Neural progenitor cell (in vitro differentiated cells): ENCODE measurements at regions not wholly inside any gene's neighbourhood (a gene's known extent, or its start where the extent isn't known, plus 50 kb on each side); places are given as distances from the start of the nearest gene placed in this dataset.

Experiments used
- DNase-seq: peaks from one replicate; pipeline ENCODE4 v3.0.0-alpha.2; 2016; ENCODE audit warnings: low spot score
- H2AFZ ChIP-seq: fragments of 200-600 bp; sonication (generic); replicated peaks from 2 replicates; pipeline ENCODE4 v1.6.1; 2016; ENCODE audit warnings: antibody characterized with exemption
- H3F3A ChIP-seq: fragments of 200-600 bp; sonication (generic); 2 replicates; pipeline ENCODE4 v1.6.1; 2016; ENCODE audit warnings: antibody characterized with exemption, low read depth
- H3K27ac ChIP-seq: fragments of 200-600 bp; sonication (generic); 2 replicates; pipeline ENCODE4 v1.5.1; 2016; ENCODE audit warnings: mild to moderate bottlenecking
- H3K27me3 ChIP-seq: fragments of 200-600 bp; sonication (generic); 2 replicates; pipeline ENCODE4 v1.6.1; 2016; ENCODE audit warnings: mild to moderate bottlenecking, moderate library complexity
- H3K36me3 ChIP-seq: fragments of 200-600 bp; sonication (generic); 2 replicates; pipeline ENCODE4 v1.5.1; 2016
- H3K4me1 ChIP-seq: fragments of 200-600 bp; sonication (generic); 2 replicates; pipeline ENCODE4 v1.6.1; 2016; ENCODE audit warnings: mixed run types
- H3K4me2 ChIP-seq: fragments of 200-600 bp; sonication (generic); 2 replicates; pipeline ENCODE4 v1.6.1; 2016
- H3K4me3 ChIP-seq: fragments of 200-600 bp; sonication (generic); 2 replicates; pipeline ENCODE4 v1.5.1; 2016
- H3K79me2 ChIP-seq: fragments of 200-600 bp; sonication (generic); 2 replicates; pipeline ENCODE4 v1.6.1; 2016; ENCODE audit warnings: low read depth
- H3K9ac ChIP-seq: fragments of 200-600 bp; sonication (generic); 2 replicates; pipeline ENCODE4 v1.6.1; 2016
- H3K9me3 ChIP-seq: fragments of 200-600 bp; sonication (generic); 2 replicates; pipeline ENCODE4 v1.5.1; 2016; ENCODE audit warnings: low read depth
- H4K20me1 ChIP-seq: fragments of 200-600 bp; sonication (generic); 2 replicates; pipeline ENCODE4 v1.6.1; 2016; ENCODE audit warnings: low read depth
- H3K27ac Mint-ChIP-seq: 3 replicates; pipeline ENCODE4 v1.8.0; 2021; ENCODE audit warnings: mixed read lengths
- H3K27me3 Mint-ChIP-seq: 2 replicates; pipeline ENCODE4 v1.8.0; 2022; ENCODE audit warnings: low read depth, mild to moderate bottlenecking, inconsistent platforms, moderate library complexity, mixed read lengths; ENCODE audit not compliant: insufficient read depth
- H3K36me3 Mint-ChIP-seq: 3 replicates; pipeline ENCODE4 v1.8.0; 2021; ENCODE audit warnings: mixed read lengths
- H3K4me1 Mint-ChIP-seq: 3 replicates; pipeline ENCODE4 v1.8.0; 2021; ENCODE audit warnings: mixed read lengths
- H3K4me3 Mint-ChIP-seq: 3 replicates; pipeline ENCODE4 v1.8.0; 2021; ENCODE audit warnings: mild to moderate bottlenecking, moderate library complexity, mixed read lengths
- H3K9me3 Mint-ChIP-seq: 3 replicates; pipeline ENCODE4 v1.8.0; 2020; ENCODE audit warnings: mixed read lengths
- EZH2 ChIP-seq: fragments of 200-600 bp; sonication (generic); IDR thresholded peaks from 2 replicates; pipeline ENCODE4 v1.6.1; 2017; ENCODE audit warnings: antibody characterized with exemption, mild to moderate bottlenecking, moderate library complexity
- EZH2phosphoT487 ChIP-seq: fragments of 200-600 bp; sonication (generic); IDR thresholded peaks from 2 replicates; pipeline ENCODE4 v1.6.1; 2017; ENCODE audit warnings: antibody characterized with exemption
- TF ChIP-seq, protein P1 (sequence below): fragments of 200-600 bp; sonication (generic); IDR thresholded peaks from 2 replicates; pipeline ENCODE4 v1.5.1; 2017; ENCODE audit warnings: antibody characterized with exemption, mild to moderate bottlenecking

DNA sequence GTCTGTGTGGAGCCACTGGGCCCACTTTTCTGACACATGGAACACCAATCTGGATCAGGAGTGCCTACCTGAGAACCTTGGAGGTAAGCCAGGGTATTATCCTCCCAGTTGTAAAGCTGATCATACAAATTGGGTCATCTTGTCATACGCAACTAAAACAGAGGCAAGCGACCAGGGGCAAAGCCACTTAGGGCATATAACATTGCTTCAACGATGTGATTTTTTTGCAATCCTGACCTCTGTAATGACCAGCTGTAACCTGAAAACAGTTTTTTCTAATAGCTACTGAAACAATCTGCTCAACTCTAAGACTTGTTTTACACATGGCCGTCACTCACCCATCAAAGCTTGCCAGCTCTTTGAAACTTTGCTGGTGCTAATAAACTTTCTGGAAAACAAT lies 261.5 kb upstream of the AGTR2 start:
- Histone ChIP-seq H3K27ac (no peak overlapping the region), H2AFZ (no peak overlapping the region), H3K9ac (no peak overlapping the region), H3K27me3 (no peaks in the 10 kb centered on the region), H3K36me3 (peaks cover 5% of the 10 kb centered on the region), H3K4me1 (no peaks in the 10 kb centered on the region), H3K9me3 (peaks cover 7% of the 10 kb centered on the region), H3K79me2 (peaks cover 59% of the 10 kb centered on the region), H4K20me1 (no peaks in the 10 kb centered on the region), H3F3A (no peaks in the 10 kb centered on the region), H3K4me3 (no peak overlapping the region), H3K4me2 (no peak overlapping the region)
- no peak for DNase-seq
- Mint-ChIP-seq H3K4me1 (no peaks in the 10 kb centered on the region), H3K4me3 (no peak overlapping the region), H3K9me3 (peaks cover 69% of the 10 kb centered on the region), H3K36me3 (peaks cover 23% of the 10 kb centered on the region), H3K27me3 (peaks cover 8% of the 10 kb centered on the region), H3K27ac (no peak overlapping the region)
- TF ChIP-seq EZH2phosphoT487 (no peak), EZH2 (no peak)
- TF ChIP-seq, protein P1, sequence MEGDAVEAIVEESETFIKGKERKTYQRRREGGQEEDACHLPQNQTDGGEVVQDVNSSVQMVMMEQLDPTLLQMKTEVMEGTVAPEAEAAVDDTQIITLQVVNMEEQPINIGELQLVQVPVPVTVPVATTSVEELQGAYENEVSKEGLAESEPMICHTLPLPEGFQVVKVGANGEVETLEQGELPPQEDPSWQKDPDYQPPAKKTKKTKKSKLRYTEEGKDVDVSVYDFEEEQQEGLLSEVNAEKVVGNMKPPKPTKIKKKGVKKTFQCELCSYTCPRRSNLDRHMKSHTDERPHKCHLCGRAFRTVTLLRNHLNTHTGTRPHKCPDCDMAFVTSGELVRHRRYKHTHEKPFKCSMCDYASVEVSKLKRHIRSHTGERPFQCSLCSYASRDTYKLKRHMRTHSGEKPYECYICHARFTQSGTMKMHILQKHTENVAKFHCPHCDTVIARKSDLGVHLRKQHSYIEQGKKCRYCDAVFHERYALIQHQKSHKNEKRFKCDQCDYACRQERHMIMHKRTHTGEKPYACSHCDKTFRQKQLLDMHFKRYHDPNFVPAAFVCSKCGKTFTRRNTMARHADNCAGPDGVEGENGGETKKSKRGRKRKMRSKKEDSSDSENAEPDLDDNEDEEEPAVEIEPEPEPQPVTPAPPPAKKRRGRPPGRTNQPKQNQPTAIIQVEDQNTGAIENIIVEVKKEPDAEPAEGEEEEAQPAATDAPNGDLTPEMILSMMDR, result no peak

DNA sequence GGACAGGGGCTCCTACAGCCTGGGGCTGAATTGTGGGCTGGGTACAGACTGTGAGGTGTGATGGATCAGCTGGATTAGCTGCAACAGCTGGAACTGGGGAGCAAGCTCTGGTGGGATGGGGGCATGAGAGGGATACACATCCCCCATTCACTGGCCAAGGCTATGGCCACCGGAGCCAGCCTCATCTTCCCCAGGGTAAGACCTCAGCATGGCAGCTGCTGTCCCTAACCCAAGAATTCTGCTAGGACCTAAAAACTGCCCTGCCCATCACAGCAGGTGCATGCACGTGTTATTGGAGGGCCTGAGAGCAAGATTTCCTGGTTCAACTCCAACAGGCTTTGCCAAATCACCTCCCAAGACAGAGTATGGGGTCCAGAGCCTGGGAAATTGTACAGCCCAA lies 258.6 kb upstream of the AGTR2 start:
- Histone ChIP-seq H4K20me1 (no peaks in the 10 kb centered on the region), H3K4me3 (no peak overlapping the region), H3K27ac (no peak overlapping the region), H3K79me2 (peaks cover 71% of the 10 kb centered on the region), H3K4me2 (no peak overlapping the region), H3K9ac (no peak overlapping the region), H3K27me3 (no peaks in the 10 kb centered on the region), H3F3A (no peaks in the 10 kb centered on the region), H3K4me1 (no peaks in the 10 kb centered on the region), H2AFZ (no peak overlapping the region), H3K36me3 (peaks cover 5% of the 10 kb centered on the region), H3K9me3 (peaks cover 7% of the 10 kb centered on the region)
- TF ChIP-seq EZH2 (no peak), EZH2phosphoT487 (no peak)
- TF ChIP-seq, protein P1, result no peak
- Mint-ChIP-seq H3K27me3 (peaks cover 4% of the 10 kb centered on the region), H3K4me1 (no peaks in the 10 kb centered on the region), H3K36me3 (peaks cover 6% of the 10 kb centered on the region), H3K27ac (no peak overlapping the region), H3K9me3 (peaks cover 66% of the 10 kb centered on the region), H3K4me3 (no peak overlapping the region)
- no peak for DNase-seq

GRCh38 chrX:115912372-115912897 lies 258.1 kb upstream of the AGTR2 start:
- H4K20me1 ChIP-seq, result no peaks in the 10 kb centered on the region
- no peak overlapping the region for H3K4me2 ChIP-seq
- TF ChIP-seq, protein P1, result peak; percentile 40
- no peak for TF ChIP-seq EZH2phosphoT487
- H3K27me3 Mint-ChIP-seq, result peaks cover under 1% of the 10 kb centered on the region
- H3K27me3 ChIP-seq, result no peaks in the 10 kb centered on the region
- H3K9me3 ChIP-seq, result peaks cover 7% of the 10 kb centered on the region
- H3K79me2 ChIP-seq, result peaks cover 70% of the 10 kb centered on the region
- no peak overlapping the region for H3K27ac Mint-ChIP-seq
- no peak overlapping the region for H3K9ac ChIP-seq
- H3K36me3 ChIP-seq, result peaks cover 5% of the 10 kb centered on the region
- H3K4me1 Mint-ChIP-seq, result no peaks in the 10 kb centered on the region
- peaks cover 6% of the 10 kb centered on the region for H3K36me3 Mint-ChIP-seq
- H2AFZ ChIP-seq, result no peak overlapping the region
- H3K27ac ChIP-seq, result no peak overlapping the region
- no peak overlapping the region for H3K4me3 Mint-ChIP-seq
- no peaks in the 10 kb centered on the region for H3F3A ChIP-seq
- DNase-seq, result peak; percentile 9
- H3K4me3 ChIP-seq, result no peak overlapping the region
- H3K9me3 Mint-ChIP-seq, result peaks cover 66% of the 10 kb centered on the region
- H3K4me1 ChIP-seq, result no peaks in the 10 kb centered on the region
